ENCODE measurements at regions not wholly inside any gene's neighbourhood (a gene's known extent, or its start where the extent isn't known, plus 50 kb on each side); places are given as distances from the start of the nearest gene placed in this dataset.

DNA sequence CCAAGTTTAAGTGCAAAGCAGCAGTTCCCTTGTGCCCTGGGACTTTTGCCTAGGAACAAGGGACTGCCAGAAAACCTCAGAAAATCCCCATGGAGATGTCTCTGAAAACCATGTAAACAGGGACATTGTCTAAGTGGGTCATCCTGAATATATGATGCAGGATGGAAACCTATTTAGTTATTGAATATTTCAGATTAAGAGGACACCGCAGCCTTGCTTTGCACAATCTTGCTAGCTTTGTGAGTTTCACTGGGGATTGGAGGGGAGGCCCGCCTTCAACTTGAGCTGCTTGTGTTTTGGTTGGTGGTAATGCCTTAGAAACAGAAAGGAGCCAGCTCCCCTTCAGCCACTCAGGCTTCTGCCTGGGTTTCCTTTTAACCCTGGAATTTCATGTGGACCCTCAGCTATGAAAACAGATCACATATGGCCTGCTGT lies 112.8 kb downstream of the C9orf152 start:
- TF ChIP-seq POLR2A (IDR thresholded peaks at IDR 0.05; ENCODE audit: low read depth, low read length) (no peak), RCOR1 (IDR thresholded peaks at IDR 0.05; ENCODE audit: insufficient replicate concordance, low read length) (no peak), MAZ (IDR thresholded peaks at IDR 0.05; ENCODE audit: borderline replicate concordance, low read depth, low read length) (no peak)
- TF ChIP-seq, protein P1, sequence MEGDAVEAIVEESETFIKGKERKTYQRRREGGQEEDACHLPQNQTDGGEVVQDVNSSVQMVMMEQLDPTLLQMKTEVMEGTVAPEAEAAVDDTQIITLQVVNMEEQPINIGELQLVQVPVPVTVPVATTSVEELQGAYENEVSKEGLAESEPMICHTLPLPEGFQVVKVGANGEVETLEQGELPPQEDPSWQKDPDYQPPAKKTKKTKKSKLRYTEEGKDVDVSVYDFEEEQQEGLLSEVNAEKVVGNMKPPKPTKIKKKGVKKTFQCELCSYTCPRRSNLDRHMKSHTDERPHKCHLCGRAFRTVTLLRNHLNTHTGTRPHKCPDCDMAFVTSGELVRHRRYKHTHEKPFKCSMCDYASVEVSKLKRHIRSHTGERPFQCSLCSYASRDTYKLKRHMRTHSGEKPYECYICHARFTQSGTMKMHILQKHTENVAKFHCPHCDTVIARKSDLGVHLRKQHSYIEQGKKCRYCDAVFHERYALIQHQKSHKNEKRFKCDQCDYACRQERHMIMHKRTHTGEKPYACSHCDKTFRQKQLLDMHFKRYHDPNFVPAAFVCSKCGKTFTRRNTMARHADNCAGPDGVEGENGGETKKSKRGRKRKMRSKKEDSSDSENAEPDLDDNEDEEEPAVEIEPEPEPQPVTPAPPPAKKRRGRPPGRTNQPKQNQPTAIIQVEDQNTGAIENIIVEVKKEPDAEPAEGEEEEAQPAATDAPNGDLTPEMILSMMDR (conservative IDR thresholded peaks at IDR 0.05; ENCODE audit: low read depth, low read length), result no peak
- TF ChIP-seq, protein P2, sequence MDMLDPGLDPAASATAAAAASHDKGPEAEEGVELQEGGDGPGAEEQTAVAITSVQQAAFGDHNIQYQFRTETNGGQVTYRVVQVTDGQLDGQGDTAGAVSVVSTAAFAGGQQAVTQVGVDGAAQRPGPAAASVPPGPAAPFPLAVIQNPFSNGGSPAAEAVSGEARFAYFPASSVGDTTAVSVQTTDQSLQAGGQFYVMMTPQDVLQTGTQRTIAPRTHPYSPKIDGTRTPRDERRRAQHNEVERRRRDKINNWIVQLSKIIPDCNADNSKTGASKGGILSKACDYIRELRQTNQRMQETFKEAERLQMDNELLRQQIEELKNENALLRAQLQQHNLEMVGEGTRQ (IDR thresholded peaks at IDR 0.05; ENCODE audit: low read depth, low read length), result no peak

All from IMR-90 (cell line).